HepG2 (cell line): ENCODE measurements at regions not wholly inside any gene's neighbourhood (a gene's known extent, or its start where the extent isn't known, plus 50 kb on each side); places are given as distances from the start of the nearest gene placed in this dataset.

ENCODE experiments used
- CREM ChIP-seq, 2 experiments: sonication (generic) in 1 of 2; formaldehyde crosslinking in 1 of 2; IDR thresholded peaks; 2 replicates each; pipeline versions ENCODE4 v1.4.0 to v1.6.1; 2016 to 2020; ENCODE audit warnings: antibody characterized with exemption in 1 of 2, mild to moderate bottlenecking in 1 of 2, missing genetic modification reagents in 1 of 2
- GRHL1 ChIP-seq: sonication (generic); formaldehyde crosslinking; conservative IDR thresholded peaks from 2 replicates; pipeline ENCODE4 v1.8.0; 2022; ENCODE audit warnings: missing genetic modification reagents
- HOXA5 ChIP-seq: sonication (generic); formaldehyde crosslinking; IDR thresholded peaks from 2 replicates; pipeline ENCODE4 v1.4.0; 2020; ENCODE audit warnings: missing genetic modification reagents
- KDM6A ChIP-seq: IDR thresholded peaks from 2 replicates; pipeline ENCODE4 v1.6.1; 2016; ENCODE audit warnings: low read depth
- MBNL3 ChIP-seq: fragments of 250-450 bp; sonication (Bioruptor Pico); conservative IDR thresholded peaks from 2 replicates; pipeline ENCODE4 v1.8.0; 2022; ENCODE audit warnings: mild to moderate bottlenecking, inconsistent platforms
- PBX2 ChIP-seq: IDR thresholded peaks from 2 replicates; pipeline ENCODE4 v1.6.1; 2016; ENCODE audit warnings: control low read depth
- PHB2 ChIP-seq: fragments of 450-650 bp; IDR thresholded peaks from 2 replicates; pipeline ENCODE4 v1.6.1; 2018; ENCODE audit not compliant: partially characterized antibody
- RFXAP ChIP-seq: sonication (generic); formaldehyde crosslinking; IDR thresholded peaks from 2 replicates; pipeline ENCODE4 v1.4.0; 2020; ENCODE audit warnings: missing genetic modification reagents, borderline replicate concordance
- SRF ChIP-seq: IDR thresholded peaks from 2 replicates; pipeline ENCODE4 v1.6.1; 2011; ENCODE audit warnings: mild to moderate bottlenecking, low read depth, low read length, moderate library complexity
- TRIM24 ChIP-seq: sonication (generic); formaldehyde crosslinking; IDR thresholded peaks from 2 replicates; pipeline ENCODE4 v1.8.0; 2022; ENCODE audit warnings: mild to moderate bottlenecking, missing genetic modification reagents
- ZBTB1 ChIP-seq: sonication (generic); formaldehyde crosslinking; IDR thresholded peaks from 2 replicates; pipeline ENCODE4 v1.4.0; 2020; ENCODE audit warnings: missing genetic modification reagents, borderline replicate concordance
- ZBTB14 ChIP-seq: sonication (generic); formaldehyde crosslinking; IDR thresholded peaks from 2 replicates; pipeline ENCODE4 v1.4.0; 2020; ENCODE audit warnings: missing genetic modification reagents
- ZBTB42 ChIP-seq: sonication (generic); formaldehyde crosslinking; IDR thresholded peaks from 2 replicates; pipeline ENCODE4 v1.5.0; 2020; ENCODE audit warnings: mild to moderate bottlenecking, missing genetic modification reagents
- ZFP1 ChIP-seq: IDR thresholded peaks from 2 replicates; pipeline ENCODE4 v1.6.1; 2016
- ZFP36 ChIP-seq: fragments of 150-350 bp; IDR thresholded peaks from 2 replicates; pipeline ENCODE4 v1.6.1; 2018; ENCODE audit warnings: borderline replicate concordance, low read length, low read depth; ENCODE audit not compliant: partially characterized antibody
- ZNF17 ChIP-seq: sonication (generic); formaldehyde crosslinking; IDR thresholded peaks from 2 replicates; pipeline ENCODE4 v1.5.0; 2020; ENCODE audit warnings: mild to moderate bottlenecking, missing genetic modification reagents
- ZNF275 ChIP-seq: sonication (generic); formaldehyde crosslinking; IDR thresholded peaks from 2 replicates; pipeline ENCODE4 v1.8.0; 2022; ENCODE audit warnings: missing genetic modification reagents, mild to moderate bottlenecking, inconsistent platforms, borderline replicate concordance
- ZNF367 ChIP-seq: sonication (generic); formaldehyde crosslinking; IDR thresholded peaks from 2 replicates; pipeline ENCODE4 v1.4.0; 2020; ENCODE audit warnings: missing genetic modification reagents, borderline replicate concordance
- ZNF674 ChIP-seq: sonication (generic); formaldehyde crosslinking; IDR thresholded peaks from 2 replicates; pipeline ENCODE4 v1.5.0; 2020; ENCODE audit warnings: low read depth, mild to moderate bottlenecking, missing genetic modification reagents
- ZNF713 ChIP-seq: sonication (generic); formaldehyde crosslinking; IDR thresholded peaks from 2 replicates; pipeline ENCODE4 v1.4.0; 2020; ENCODE audit warnings: mild to moderate bottlenecking, missing genetic modification reagents
- ZNF773 ChIP-seq: sonication (generic); formaldehyde crosslinking; IDR thresholded peaks from 2 replicates; pipeline ENCODE4 v1.4.0; 2020; ENCODE audit warnings: missing genetic modification reagents, borderline replicate concordance
- ZNF776 ChIP-seq: sonication (generic); formaldehyde crosslinking; IDR thresholded peaks from 2 replicates; pipeline ENCODE4 v1.4.0; 2020; ENCODE audit warnings: mild to moderate bottlenecking, missing genetic modification reagents
- ZSCAN5A ChIP-seq: sonication (generic); formaldehyde crosslinking; IDR thresholded peaks from 2 replicates; pipeline ENCODE4 v1.8.0; 2022; ENCODE audit warnings: mild to moderate bottlenecking, missing genetic modification reagents, borderline replicate concordance

- TF ChIP-seq SRF = 0 out of 2 replicates have a peak, but pooled peaks have one; percentile 58
- no peak for TF ChIP-seq ZBTB42
- TF ChIP-seq ZNF773 (CRISPR knock-in tag) = no peak
- no peak for TF ChIP-seq ZNF776 (CRISPR knock-in tag)
- no peak for TF ChIP-seq ZFP1
- 0 out of 2 replicates have a peak, but pooled peaks have one; percentile 36 for TF ChIP-seq KDM6A (CRISPR knock-in tag)
- no peak for TF ChIP-seq ZNF17
- TF ChIP-seq ZBTB1 = no peak
- TF ChIP-seq TRIM24 (CRISPR knock-in tag) = no peak
- no peak for TF ChIP-seq PHB2
- TF ChIP-seq ZSCAN5A (CRISPR knock-in tag) = no peak
- TF ChIP-seq RFXAP (CRISPR knock-in tag) = no peak
- no peak for TF ChIP-seq MBNL3 (CRISPR knock-in tag)
- TF ChIP-seq ZBTB14 (CRISPR knock-in tag) = no peak
- no peak for TF ChIP-seq ZFP36
- TF ChIP-seq ZNF275 (CRISPR knock-in tag) = no peak
- TF ChIP-seq PBX2 = no peak
- TF ChIP-seq ZNF367 = no peak
- no peak for TF ChIP-seq GRHL1
- TF ChIP-seq CREM (IDR thresholded peaks at IDR 0.05) = peak; percentile 69
- no peak for TF ChIP-seq CREM (CRISPR knock-in tag; IDR thresholded peaks at IDR 0.05)
- TF ChIP-seq ZNF713 = no peak
- no peak for TF ChIP-seq HOXA5
- TF ChIP-seq ZNF674 (CRISPR knock-in tag) = no peak
Measured at GRCh38 chr7:85415743-85416142, 228.9 kb upstream of the SEMA3D start (continued).
